ENCODE measurements at regions not wholly inside any gene's neighbourhood (a gene's known extent, or its start where the extent isn't known, plus 50 kb on each side); places are given as distances from the start of the nearest gene placed in this dataset.
A peak's percentile ranks its signal among the peaks of the same experiment; 100 is the strongest.
"Not testable (repeated sequence)": the region's sequence is repeated elsewhere in the genome, so short reads cannot be mapped to it uniquely, and the experiment has no call there.

GRCh38 chr3:166510382-166510781 lies 673.2 kb upstream of the BCHE start:
- peak in 1 of 2 experiments; percentile 28 for DNase-seq

DNA sequence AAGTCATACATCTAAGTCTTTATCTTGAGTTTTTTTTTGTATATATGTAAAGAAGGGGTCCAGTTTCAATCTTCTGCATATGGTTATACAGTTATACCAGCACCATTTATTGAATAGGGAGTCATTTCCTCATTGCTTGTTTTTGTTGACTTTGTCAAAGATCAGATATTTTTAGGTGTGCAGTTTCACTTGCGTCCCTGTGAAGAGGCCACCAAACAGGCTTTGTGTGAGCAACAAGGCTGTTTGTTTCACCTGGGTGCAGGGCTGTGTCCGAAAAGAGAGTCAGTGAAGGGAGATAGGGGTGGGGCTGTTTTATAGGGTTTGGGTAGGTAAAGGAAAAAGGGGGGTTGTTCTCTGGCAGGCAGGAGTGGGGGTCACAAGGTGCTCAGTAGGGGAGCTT lies 663.2 kb upstream of the BCHE start:
- DNase-seq: not testable (repeated sequence)

GRCh38 chr3:166499636-166500035 lies 662.4 kb upstream of the BCHE start:
- DNase-seq: no peak

DNA sequence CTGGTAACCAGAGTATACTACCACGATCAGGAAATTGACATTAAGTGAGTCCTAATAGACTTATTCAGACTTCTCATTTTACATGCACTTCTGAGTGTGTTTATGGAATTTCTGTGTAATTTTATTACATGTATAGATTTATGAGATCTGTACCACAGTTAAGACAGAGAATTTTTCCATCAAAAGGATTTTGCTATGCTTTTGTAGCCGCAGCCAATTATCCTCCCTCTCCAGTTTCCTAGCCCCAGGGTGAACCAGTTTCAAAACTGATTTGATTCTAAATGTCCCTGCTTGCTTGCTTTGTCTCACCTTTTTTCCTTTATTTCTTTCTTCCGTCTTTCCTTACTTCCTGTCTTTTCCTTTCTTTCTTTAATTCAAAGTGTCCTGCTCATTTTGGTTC lies 661.2 kb upstream of the BCHE start:
- no peak for DNase-seq

DNA sequence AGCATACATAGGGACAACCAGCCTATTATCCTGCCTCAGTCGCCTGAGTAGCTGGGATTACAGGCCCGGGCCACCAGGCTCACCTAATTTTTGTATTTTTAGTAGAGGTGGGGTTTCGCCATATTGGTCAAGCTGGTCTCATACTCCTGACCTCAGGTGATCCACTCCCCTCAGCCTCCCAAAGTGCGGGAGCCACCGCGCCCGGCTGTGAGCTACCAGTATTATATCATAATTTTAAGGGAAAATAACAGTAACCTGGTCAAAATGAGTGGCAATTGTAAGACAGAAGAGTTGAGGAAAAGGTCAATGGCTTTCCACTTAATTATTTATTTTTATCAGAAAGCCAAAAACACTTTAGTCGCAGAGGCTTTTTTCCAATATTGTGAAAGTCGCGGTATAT lies 652.6 kb upstream of the BCHE start:
- DNase-seq: no peak

GRCh38 chr3:166488977-166489672 lies 651.9 kb upstream of the BCHE start:
- no peak for DNase-seq

GRCh38 chr3:166484470-166484869 lies 647.2 kb upstream of the BCHE start:
- DNase-seq: no peak

- no peak for DNase-seq
Observed at GRCh38 chr3:166481340-166481739, 644.1 kb upstream of the BCHE start.

- DNase-seq: no peak
Observed at GRCh38 chr3:166478356-166478755, 641.1 kb upstream of the BCHE start.

- DNase-seq: no peak
Observed at GRCh38 chr3:166473501-166473900, 636.3 kb upstream of the BCHE start.

GRCh38 chr3:166472015-166472414 lies 634.8 kb upstream of the BCHE start:
- no peak for DNase-seq

GRCh38 chr3:166471074-166471767 lies 634.0 kb upstream of the BCHE start:
- DNase-seq: no peak

DNA sequence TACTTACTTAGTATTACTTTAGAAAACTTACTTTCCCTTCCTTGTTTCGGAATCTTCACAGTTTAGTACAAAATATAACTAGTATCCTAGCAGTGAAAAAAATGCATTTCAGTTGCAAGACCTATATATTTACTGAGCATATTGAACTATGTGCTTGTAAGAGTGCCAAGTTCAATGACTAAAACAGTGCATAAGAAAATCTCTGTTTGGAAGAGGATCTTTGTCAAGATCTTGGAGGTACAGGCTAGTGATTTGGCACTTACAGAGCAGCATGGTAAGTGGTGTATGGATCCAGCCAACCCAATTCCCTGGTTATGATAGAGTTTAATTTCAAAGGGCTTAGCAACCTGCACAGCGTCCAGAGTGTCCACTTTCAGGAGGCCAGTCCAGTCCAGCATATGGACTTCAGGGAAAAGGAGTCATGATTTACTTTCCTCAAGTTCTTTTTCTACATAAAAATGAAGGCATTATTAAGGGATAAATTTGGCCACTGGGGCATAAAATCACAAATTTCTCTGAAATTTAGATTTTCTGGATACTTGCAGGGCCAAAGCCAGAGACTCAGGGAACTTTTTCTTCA lies 625.8 kb upstream of the BCHE start:
- no peak for DNase-seq

DNA sequence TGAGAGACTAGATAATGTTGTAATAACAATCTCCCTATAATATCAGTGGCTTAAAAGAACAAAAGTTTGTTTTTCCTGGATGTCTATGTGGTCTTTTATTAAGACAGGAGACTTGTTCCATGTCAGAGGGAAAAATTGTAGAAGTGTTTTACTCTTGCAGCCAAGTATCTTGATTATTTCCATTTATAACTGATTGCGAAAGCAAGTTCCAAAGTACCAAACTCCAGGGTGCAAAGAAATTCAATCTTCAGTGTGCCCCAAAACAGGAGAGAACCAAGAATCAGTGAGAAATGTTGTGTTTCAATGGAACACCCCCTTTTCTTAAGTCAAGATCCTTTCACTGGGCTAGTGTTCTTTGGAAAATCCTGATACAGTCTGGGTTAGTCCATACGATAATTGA lies 624.4 kb upstream of the BCHE start:
- no peak for DNase-seq

GRCh38 chr3:166457382-166457781 lies 620.2 kb upstream of the BCHE start:
- no peak for DNase-seq

GRCh38 chr3:166456286-166456685 lies 619.1 kb upstream of the BCHE start:
- no peak for DNase-seq

GRCh38 chr3:166455744-166456143 lies 618.5 kb upstream of the BCHE start:
- no peak for DNase-seq

DNA sequence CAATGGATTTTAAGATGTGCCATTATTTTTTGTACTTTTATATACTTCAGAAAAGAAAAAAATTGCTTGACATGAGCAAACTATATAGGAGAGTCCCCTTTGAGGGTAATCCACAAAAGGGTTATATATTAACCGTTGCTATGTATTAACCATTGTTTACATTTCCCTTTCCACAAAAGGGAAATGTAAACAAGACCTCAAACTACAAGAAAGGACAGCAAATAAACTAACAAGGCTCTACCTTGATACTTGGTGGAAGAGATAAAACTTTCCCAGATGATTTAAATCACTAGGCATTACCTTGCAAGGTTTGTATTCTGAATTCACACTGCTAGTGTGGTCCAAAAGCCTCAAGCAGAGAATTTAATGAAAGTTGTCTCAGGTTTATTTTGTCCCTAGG lies 616.3 kb upstream of the BCHE start:
- no peak for DNase-seq

- DNase-seq: no peak
Observed at GRCh38 chr3:166451997-166452396, 614.8 kb upstream of the BCHE start.

DNA sequence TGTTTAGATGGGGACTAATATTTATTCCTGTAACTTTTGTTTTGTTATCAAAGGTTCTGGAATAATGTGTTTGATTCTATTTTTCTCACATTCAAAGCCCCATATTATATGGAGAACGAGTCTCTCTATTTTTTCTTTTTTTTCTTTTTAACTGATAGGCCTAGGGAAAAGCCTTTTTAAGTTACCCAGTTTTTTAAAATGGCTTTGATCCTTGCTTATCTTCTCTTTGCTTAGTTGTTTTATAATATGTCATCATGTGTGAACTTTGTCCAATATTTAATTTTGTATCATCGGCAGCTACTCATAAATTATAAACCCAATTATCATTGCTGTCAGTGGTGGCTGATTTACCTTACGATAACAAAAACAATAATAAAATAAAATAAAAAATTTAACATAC lies 610.3 kb upstream of the BCHE start:
- DNase-seq: no peak

- no peak for DNase-seq
Observed at GRCh38 chr3:166446986-166447385, 609.8 kb upstream of the BCHE start.

DNA sequence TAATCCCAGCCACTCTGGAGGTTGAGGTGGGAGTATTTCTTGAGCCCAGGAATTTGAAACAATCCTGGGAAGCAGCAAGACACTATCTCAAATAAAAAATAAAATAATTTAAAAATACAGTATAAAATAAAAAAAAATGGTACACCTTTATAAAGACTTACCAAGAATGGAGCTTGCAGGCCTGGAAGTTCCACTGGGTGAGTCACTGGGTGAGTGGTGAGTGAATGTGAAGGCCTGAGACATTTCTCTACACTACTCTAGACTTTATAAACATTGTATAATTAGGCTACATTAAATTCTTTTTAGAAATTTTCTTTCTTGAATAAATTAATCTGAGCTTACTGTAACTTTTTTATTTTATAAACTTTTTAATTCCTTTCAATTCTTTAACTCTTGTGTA lies 609.1 kb upstream of the BCHE start:
- DNase-seq: no peak

- DNase-seq: no peak
Observed at GRCh38 chr3:166445865-166446264, 608.6 kb upstream of the BCHE start.

- no peak for DNase-seq
Observed at GRCh38 chr3:166444756-166445155, 607.5 kb upstream of the BCHE start.
